HG02943 (cell line): ENCODE measurements at regions not wholly inside any gene's neighbourhood (a gene's known extent, or its start where the extent isn't known, plus 50 kb on each side); places are given as distances from the start of the nearest gene placed in this dataset.

Experiments used
- ATAC-seq: cut with Tn5 transposase; IDR thresholded peaks from one replicate; pipeline ENCODE4 v1.9.1; 2021; ENCODE audit warnings: mild to moderate bottlenecking, low read depth, moderate library complexity; ENCODE audit not compliant: unreplicated experiment

GRCh38 chr17:69605571-69605970 is 191.1 kb downstream of the MAP2K6 start:
- no peak for ATAC-seq

GRCh38 chr17:69606142-69606800 is 191.8 kb downstream of the MAP2K6 start:
- ATAC-seq, result no peak

- ATAC-seq, result peak; percentile 77
Measured at GRCh38 chr17:69607162-69607834, 192.8 kb downstream of the MAP2K6 start.

GRCh38 chr17:69608141-69608540 is 193.6 kb downstream of the MAP2K6 start:
- ATAC-seq, result no peak

GRCh38 chr17:69608808-69609472 is 194.4 kb downstream of the MAP2K6 start:
- ATAC-seq, result no peak

GRCh38 chr17:69609473-69610305 is 195.2 kb downstream of the MAP2K6 start:
- no peak for ATAC-seq

- no peak for ATAC-seq
Measured at GRCh38 chr17:69620363-69620762, 205.9 kb downstream of the MAP2K6 start.

- no peak for ATAC-seq
Measured at GRCh38 chr17:69625474-69625873, 211.0 kb downstream of the MAP2K6 start.

- ATAC-seq, result no peak
Measured at GRCh38 chr17:69630056-69630635, 215.6 kb downstream of the MAP2K6 start.

GRCh38 chr17:69634844-69635243 is 220.3 kb downstream of the MAP2K6 start:
- no peak for ATAC-seq

- no peak for ATAC-seq
Measured at GRCh38 chr17:69637446-69638156, 223.1 kb downstream of the MAP2K6 start.

GRCh38 chr17:69639096-69639495 is 224.6 kb downstream of the MAP2K6 start:
- ATAC-seq, result no peak

GRCh38 chr17:69640073-69640472 is 225.6 kb downstream of the MAP2K6 start:
- ATAC-seq, result no peak

- ATAC-seq, result no peak
Measured at GRCh38 chr17:69643686-69644085, 229.2 kb downstream of the MAP2K6 start.

- ATAC-seq, result no peak
Measured at GRCh38 chr17:69646729-69647128, 232.2 kb downstream of the MAP2K6 start.

- no peak for ATAC-seq
Measured at GRCh38 chr17:69650881-69651280, 236.4 kb downstream of the MAP2K6 start.

GRCh38 chr17:69651921-69652320 is 237.4 kb downstream of the MAP2K6 start:
- no peak for ATAC-seq

- ATAC-seq, result no peak
Measured at GRCh38 chr17:69654981-69655855, 240.7 kb downstream of the MAP2K6 start.

- no peak for ATAC-seq
Measured at GRCh38 chr17:69655902-69656301, 241.4 kb downstream of the MAP2K6 start.
